Fibroblast of upper back skin (primary cell): ENCODE measurements at regions not wholly inside any gene's neighbourhood (a gene's known extent, or its start where the extent isn't known, plus 50 kb on each side); places are given as distances from the start of the nearest gene placed in this dataset.
"Not testable (repeated sequence)": the region's sequence is repeated elsewhere in the genome, so short reads cannot be mapped to it uniquely, and the experiment has no call there.

Experiments used
- DNase-seq: peaks from one replicate; pipeline ENCODE4 v3.0.0-alpha.2; 2013

- DNase-seq = no peak
These were observed 934.1 kb upstream of the KLHL29 start for GRCh38 chr2:22450831-22451230.

GRCh38 chr2:22454826-22455485 lies 930.0 kb upstream of the KLHL29 start:
- DNase-seq = peak; percentile 12

- DNase-seq = no peak
These were observed 926.5 kb upstream of the KLHL29 start for GRCh38 chr2:22458440-22458839.

- not testable (repeated sequence) for DNase-seq
These were observed 909.9 kb upstream of the KLHL29 start for GRCh38 chr2:22475103-22475502.

- DNase-seq = no peak
These were observed 906.6 kb upstream of the KLHL29 start for GRCh38 chr2:22478329-22478728.

- DNase-seq = peak; percentile 31
These were observed 903.3 kb upstream of the KLHL29 start for GRCh38 chr2:22481486-22482259.

- DNase-seq = no peak
These were observed 901.9 kb upstream of the KLHL29 start for GRCh38 chr2:22483036-22483435.

GRCh38 chr2:22485486-22485885 lies 899.5 kb upstream of the KLHL29 start:
- DNase-seq = no peak

- no peak for DNase-seq
These were observed 898.6 kb upstream of the KLHL29 start for GRCh38 chr2:22486343-22486742.

- no peak for DNase-seq
These were observed 897.9 kb upstream of the KLHL29 start for GRCh38 chr2:22487036-22487435.

- DNase-seq = no peak
These were observed 897.4 kb upstream of the KLHL29 start for GRCh38 chr2:22487541-22487940.

GRCh38 chr2:22491442-22491841 lies 893.5 kb upstream of the KLHL29 start:
- no peak for DNase-seq

GRCh38 chr2:22494156-22494555 lies 890.8 kb upstream of the KLHL29 start:
- no peak for DNase-seq

GRCh38 chr2:22497064-22497463 lies 887.9 kb upstream of the KLHL29 start:
- no peak for DNase-seq

GRCh38 chr2:22497789-22498188 lies 887.2 kb upstream of the KLHL29 start:
- no peak for DNase-seq

- no peak for DNase-seq
These were observed 885.7 kb upstream of the KLHL29 start for GRCh38 chr2:22499082-22499839.

- no peak for DNase-seq
These were observed 884.4 kb upstream of the KLHL29 start for GRCh38 chr2:22500555-22500935.

- DNase-seq = no peak
These were observed 883.1 kb upstream of the KLHL29 start for GRCh38 chr2:22501851-22502250.

GRCh38 chr2:22513563-22513962 lies 871.4 kb upstream of the KLHL29 start:
- DNase-seq = no peak

- no peak for DNase-seq
These were observed 867.8 kb upstream of the KLHL29 start for GRCh38 chr2:22517141-22517540.

GRCh38 chr2:22518641-22519040 lies 866.3 kb upstream of the KLHL29 start:
- peak; percentile 1 for DNase-seq

GRCh38 chr2:22520369-22521288 lies 864.4 kb upstream of the KLHL29 start:
- DNase-seq = no peak

- no peak for DNase-seq
These were observed 863.4 kb upstream of the KLHL29 start for GRCh38 chr2:22521620-22522019.
